ENCODE measurements at regions not wholly inside any gene's neighbourhood (a gene's known extent, or its start where the extent isn't known, plus 50 kb on each side); places are given as distances from the start of the nearest gene placed in this dataset.

- H3K4me1 ChIP-seq, result no peaks in the 10 kb centered on the region
- intact Hi-C loops (cut with DNase I), result no loop called here
- H3K27ac ChIP-seq, result no peak overlapping the region
- no peak for ATAC-seq
- peak in 1 of 4 donors; percentile 73 for DNase-seq
- H3K27me3 ChIP-seq, result peaks cover 0 to 9% of the 10 kb centered on the region in 2 donors
- peaks cover 0 to 17% of the 10 kb centered on the region in 2 donors for H3K9me3 ChIP-seq
- no peak overlapping the region for H3K4me3 ChIP-seq
- TF ChIP-seq CTCF (IDR thresholded peaks at IDR 0.05), result no peak
- no peaks in the 10 kb centered on the region for H3K36me3 ChIP-seq
Measured at GRCh38 chr18:78390952-78391348, 588.7 kb upstream of the SALL3 start.

- intact Hi-C loops (cut with DNase I), result no loop called here
- ATAC-seq, result no peak
Measured at GRCh38 chr18:78393086-78393862, 586.3 kb upstream of the SALL3 start.

GRCh38 chr18:78396077-78396476 is 583.5 kb upstream of the SALL3 start:
- Histone ChIP-seq H3K27ac (no peak overlapping the region), H3K27me3 (peaks cover 0 to 7% of the 10 kb centered on the region in 2 donors), H3K36me3 (no peaks in the 10 kb centered on the region), H3K4me1 (no peaks in the 10 kb centered on the region), H3K9me3 (peaks cover 0 to 4% of the 10 kb centered on the region in 2 donors), H3K4me3 (no peak overlapping the region)
- ATAC-seq, result no peak
- DNase-seq, result no peak
- intact Hi-C loops (cut with DNase I), result no loop called here
- no peak for TF ChIP-seq CTCF (IDR thresholded peaks at IDR 0.05)

More at GRCh38 chr18:78393086-78393862, 586.3 kb upstream of the SALL3 start:
- TF ChIP-seq CTCF (IDR thresholded peaks at IDR 0.05), result no peak
- no peaks in the 10 kb centered on the region for H3K4me1 ChIP-seq
- no peak overlapping the region for H3K4me3 ChIP-seq
- DNase-seq, result no peak
- H3K27ac ChIP-seq, result no peak overlapping the region
- no peaks in the 10 kb centered on the region for H3K36me3 ChIP-seq
- H3K27me3 ChIP-seq, result peaks cover 0 to 9% of the 10 kb centered on the region in 2 donors
- H3K9me3 ChIP-seq, result peaks cover 0 to 6% of the 10 kb centered on the region in 2 donors

- peaks cover 0 to 4% of the 10 kb centered on the region in 2 donors for H3K9me3 ChIP-seq
- no peak for TF ChIP-seq CTCF (IDR thresholded peaks at IDR 0.05)
- no peaks in the 10 kb centered on the region for H3K36me3 ChIP-seq
- H3K27ac ChIP-seq, result no peak overlapping the region
- no peak for DNase-seq
- ATAC-seq, result no peak
- H3K4me1 ChIP-seq, result no peaks in the 10 kb centered on the region
- no peak overlapping the region for H3K4me3 ChIP-seq
- peaks cover 0 to 7% of the 10 kb centered on the region in 2 donors for H3K27me3 ChIP-seq
- intact Hi-C loops (cut with DNase I), result no loop called here
Measured at GRCh38 chr18:78396756-78397155, 582.9 kb upstream of the SALL3 start.

GRCh38 chr18:78399992-78400503 is 579.6 kb upstream of the SALL3 start:
- H3K36me3 ChIP-seq, result no peaks in the 10 kb centered on the region
- DNase-seq (no peak), ATAC-seq (no peak)
- H3K27me3 ChIP-seq, result peaks cover 0 to 7% of the 10 kb centered on the region in 2 donors
- H3K4me1 ChIP-seq, result no peaks in the 10 kb centered on the region
- no peak for TF ChIP-seq CTCF (IDR thresholded peaks at IDR 0.05)
- H3K27ac ChIP-seq, result no peak overlapping the region
- intact Hi-C loops (cut with DNase I), result no loop called here
- H3K9me3 ChIP-seq, result peaks cover 0 to 4% of the 10 kb centered on the region in 2 donors
- H3K4me3 ChIP-seq, result no peak overlapping the region

All from left lung (tissue), 4 donors.